ENCODE measurements at regions not wholly inside any gene's neighbourhood (a gene's known extent, or its start where the extent isn't known, plus 50 kb on each side); places are given as distances from the start of the nearest gene placed in this dataset.

- TF ChIP-seq POLR2A (IDR thresholded peaks at IDR 0.05) (no peak), CTCF (IDR thresholded peaks at IDR 0.05) (no peak), POLR2AphosphoS5 (IDR thresholded peaks at IDR 0.05) (no peak), EP300 (IDR thresholded peaks at IDR 0.05) (no peak)
Observed at GRCh38 chr5:3704661-3705060, 109.0 kb downstream of the IRX1 start.

GRCh38 chr5:3709068-3709716 is 113.6 kb downstream of the IRX1 start:
- intact Hi-C loops (cut with DNase I; ENCODE audit: low total_unique reads): no loop called here
- Histone ChIP-seq H3K36me3 (no peaks in the 10 kb centered on the region), H3K27me3 (peaks cover 0 to 12% (median 0%) of the 10 kb centered on the region in 3 donors), H3K4me1 (no peaks in the 10 kb centered on the region), H3K27ac (no peak overlapping the region), H3K9me3 (peaks cover 0 to 10% (median 0%) of the 10 kb centered on the region in 4 donors), H3K4me3 (no peak overlapping the region)
- WGBS, 5 donors: 49 to 64% (median 53%) methylated on average over 11 of the region's 11 CpGs
- no peak for DNase-seq
- no peak for TF ChIP-seq POLR2A (IDR thresholded peaks at IDR 0.05)
- no peak for TF ChIP-seq CTCF (IDR thresholded peaks at IDR 0.05)
- TF ChIP-seq EP300 (IDR thresholded peaks at IDR 0.05): no peak
- TF ChIP-seq POLR2AphosphoS5 (IDR thresholded peaks at IDR 0.05): no peak

More at GRCh38 chr5:3704661-3705060, 109.0 kb downstream of the IRX1 start:
- no peaks in the 10 kb centered on the region for H3K36me3 ChIP-seq
- intact Hi-C loops (cut with DNase I; ENCODE audit: low total_unique reads): no loop called here
- no peak overlapping the region for H3K4me3 ChIP-seq
- H3K4me1 ChIP-seq: no peaks in the 10 kb centered on the region
- peaks cover 0 to 3% (median 0%) of the 10 kb centered on the region in 4 donors for H3K9me3 ChIP-seq
- DNase-seq: no peak
- no peak overlapping the region for H3K27ac ChIP-seq
- H3K27me3 ChIP-seq: peaks cover 0 to 8% (median 0%) of the 10 kb centered on the region in 3 donors

- Histone ChIP-seq H3K9me3 (peaks cover 0 to 10% (median 0%) of the 10 kb centered on the region in 4 donors), H3K27me3 (peaks cover 0 to 12% (median 0%) of the 10 kb centered on the region in 3 donors), H3K27ac (no peak overlapping the region), H3K36me3 (no peaks in the 10 kb centered on the region), H3K4me1 (no peaks in the 10 kb centered on the region), H3K4me3 (no peak overlapping the region)
- TF ChIP-seq EP300 (IDR thresholded peaks at IDR 0.05): no peak
- TF ChIP-seq CTCF (IDR thresholded peaks at IDR 0.05): no peak
- intact Hi-C loops (cut with DNase I; ENCODE audit: low total_unique reads): no loop called here
- 61 to 67% (median 63%) methylated on average over 10 of the region's 10 CpGs for WGBS, 5 donors
- DNase-seq: no peak
Observed at GRCh38 chr5:3709717-3710348, 114.2 kb downstream of the IRX1 start.

GRCh38 chr5:3715062-3715461 is 119.4 kb downstream of the IRX1 start:
- no peak for TF ChIP-seq POLR2AphosphoS5 (IDR thresholded peaks at IDR 0.05)
- TF ChIP-seq CTCF (IDR thresholded peaks at IDR 0.05): no peak
- TF ChIP-seq POLR2A (IDR thresholded peaks at IDR 0.05): no peak
- no peak for TF ChIP-seq EP300 (IDR thresholded peaks at IDR 0.05)
- H3K9me3 ChIP-seq: peaks cover 0 to 9% (median 4%) of the 10 kb centered on the region in 4 donors
- DNase-seq: peak in 1 of 2 donors; percentile 16
- H3K27me3 ChIP-seq: peaks cover 0 to 4% (median 0%) of the 10 kb centered on the region in 3 donors
- H3K27ac ChIP-seq: no peak overlapping the region
- intact Hi-C loops (cut with DNase I; ENCODE audit: low total_unique reads): no loop called here
- no peaks in the 10 kb centered on the region for H3K4me1 ChIP-seq
- whole genome bisulfite sequencing, 5 donors: 64 to 72% (median 71%) methylated on average over 9 of the region's 9 CpGs
- H3K36me3 ChIP-seq: no peaks in the 10 kb centered on the region
- H3K4me3 ChIP-seq: no peak overlapping the region
